H9 (cell line): ENCODE measurements at regions not wholly inside any gene's neighbourhood (a gene's known extent, or its start where the extent isn't known, plus 50 kb on each side); places are given as distances from the start of the nearest gene placed in this dataset.

Experiments
- DNase-seq: peaks from one replicate; pipeline ENCODE4 v3.0.0-alpha.2; 2017
- H2AFZ ChIP-seq: one replicate; pipeline ENCODE4 v1.6.1; 2013; ENCODE audit warnings: mild to moderate bottlenecking, low read length, control low read depth, moderate library complexity
- H2AK5ac ChIP-seq: 2 replicates; pipeline ENCODE4 v1.6.1; 2013; ENCODE audit warnings: low read length, control low read depth, mixed read lengths; ENCODE audit not compliant: insufficient read length
- H2BK120ac ChIP-seq: one replicate; pipeline ENCODE4 v1.6.1; 2013; ENCODE audit warnings: low read depth, mild to moderate bottlenecking, low read length, control low read depth, inconsistent platforms; ENCODE audit not compliant: poor library complexity, severe bottlenecking
- H2BK12ac ChIP-seq: 2 replicates; pipeline ENCODE4 v1.6.1; 2013; ENCODE audit warnings: low read length, control low read depth, mixed read lengths, low read depth; ENCODE audit not compliant: insufficient read length
- H2BK15ac ChIP-seq: 2 replicates; pipeline ENCODE4 v1.6.1; 2013; ENCODE audit warnings: low read depth, low read length, control low read depth
- H2BK20ac ChIP-seq: one replicate; pipeline ENCODE4 v1.6.1; 2013; ENCODE audit warnings: low read depth, mild to moderate bottlenecking, low read length, control low read depth, inconsistent platforms; ENCODE audit not compliant: poor library complexity, severe bottlenecking
- H2BK5ac ChIP-seq: 2 replicates; pipeline ENCODE4 v1.6.1; 2013; ENCODE audit warnings: low read length, control low read depth, mixed read lengths; ENCODE audit not compliant: insufficient read length
- H3K14ac ChIP-seq: 2 replicates; pipeline ENCODE4 v1.6.1; 2013; ENCODE audit warnings: low read length, control low read depth; ENCODE audit not compliant: insufficient read depth
- H3K18ac ChIP-seq: 2 replicates; pipeline ENCODE4 v1.6.1; 2013; ENCODE audit warnings: low read depth, mild to moderate bottlenecking, mixed read lengths, low read length, control low read depth; ENCODE audit not compliant: insufficient read length
- H3K23ac ChIP-seq: 2 replicates; pipeline ENCODE4 v1.6.1; 2013; ENCODE audit warnings: low read length, control low read depth, mixed read lengths, low read depth; ENCODE audit not compliant: insufficient read length
- H3K23me2 ChIP-seq: 2 replicates; pipeline ENCODE4 v1.6.1; 2013; ENCODE audit warnings: low read depth, mild to moderate bottlenecking, mixed read lengths, low read length, control low read depth; ENCODE audit not compliant: insufficient read length, poor library complexity, severe bottlenecking
- H3K27ac ChIP-seq: 2 replicates; pipeline ENCODE4 v1.5.1; 2013; ENCODE audit warnings: low read length, control low read depth, mixed read lengths, low read depth; ENCODE audit not compliant: insufficient read length
- H3K27me3 ChIP-seq: 2 replicates; pipeline ENCODE4 v1.6.1; 2013; ENCODE audit warnings: low read length, control low read depth, inconsistent platforms; ENCODE audit not compliant: insufficient read depth
- H3K4ac ChIP-seq: 2 replicates; pipeline ENCODE4 v1.6.1; 2013; ENCODE audit warnings: low read depth, mild to moderate bottlenecking, control low read depth, inconsistent platforms, low read length, moderate library complexity
- H3K4me1 ChIP-seq: 2 replicates; pipeline ENCODE4 v1.6.1; 2013; ENCODE audit warnings: low read length, control low read depth, inconsistent platforms; ENCODE audit not compliant: insufficient read depth
- H3K4me2 ChIP-seq: 2 replicates; pipeline ENCODE4 v1.6.1; 2013; ENCODE audit warnings: low read length, control low read depth, mixed read lengths; ENCODE audit not compliant: insufficient read length, insufficient read depth
- H3K56ac ChIP-seq: 2 replicates; pipeline ENCODE4 v1.6.1; 2013; ENCODE audit warnings: low read depth, mild to moderate bottlenecking, mixed read lengths, low read length, control low read depth; ENCODE audit not compliant: insufficient read length
- H3K79me1 ChIP-seq: 2 replicates; pipeline ENCODE4 v1.6.1; 2013; ENCODE audit warnings: low read depth, mild to moderate bottlenecking, moderate library complexity, low read length, control low read depth, inconsistent platforms; ENCODE audit not compliant: insufficient read depth, poor library complexity, severe bottlenecking
- H3K79me2 ChIP-seq: 2 replicates; pipeline ENCODE4 v1.6.1; 2013; ENCODE audit warnings: low read length, control low read depth, inconsistent platforms; ENCODE audit not compliant: insufficient read depth
- H3K9ac ChIP-seq: 2 replicates; pipeline ENCODE4 v1.6.1; 2013; ENCODE audit warnings: low read length, control low read depth, mixed read lengths; ENCODE audit not compliant: insufficient read length; ENCODE audit errors: extremely low read depth
- H3K9me3 ChIP-seq: one replicate; pipeline ENCODE4 v1.6.1; 2013; ENCODE audit warnings: low read depth, low read length, inconsistent platforms; ENCODE audit not compliant: control insufficient read depth
- H3T11ph ChIP-seq: one replicate; pipeline ENCODE4 v1.6.1; 2013; ENCODE audit warnings: mild to moderate bottlenecking, low read length, control low read depth, inconsistent platforms
- H4K20me1 ChIP-seq: one replicate; pipeline ENCODE4 v1.6.1; 2013; ENCODE audit not compliant: control insufficient read depth, insufficient read length, insufficient read depth
- H4K5ac ChIP-seq: 2 replicates; pipeline ENCODE4 v1.6.1; 2013; ENCODE audit warnings: low read depth, mild to moderate bottlenecking, mixed read lengths, low read length, control low read depth; ENCODE audit not compliant: insufficient read length
- H4K8ac ChIP-seq: replicated peaks from 2 replicates; pipeline ENCODE4 v1.6.1; 2013; ENCODE audit warnings: low read length, control low read depth, mixed read lengths, low read depth; ENCODE audit not compliant: insufficient read length
- H4K91ac ChIP-seq: 2 replicates; pipeline ENCODE4 v1.6.1; 2013; ENCODE audit warnings: low read depth, mild to moderate bottlenecking, moderate library complexity, mixed read lengths, low read length, control low read depth; ENCODE audit not compliant: insufficient read length
- H3K27ac Mint-ChIP-seq, 3 experiments: 2 replicates in 2 of 3; 3 replicates in 1 of 3; pipeline ENCODE4 v1.8.0; 2020 to 2021; ENCODE audit warnings: mixed read lengths in 3 of 3, mild to moderate bottlenecking in 1 of 3, moderate library complexity in 1 of 3
- H3K27me3 Mint-ChIP-seq: 2 replicates; pipeline ENCODE4 v1.8.0; 2021; ENCODE audit warnings: low read depth, mild to moderate bottlenecking, moderate library complexity, mixed read lengths
- H3K36me3 Mint-ChIP-seq, 3 experiments: 2 replicates in 2 of 3; 3 replicates in 1 of 3; pipeline ENCODE4 v1.8.0; 2020 to 2021; ENCODE audit warnings: low read depth in 3 of 3, mixed read lengths in 3 of 3; ENCODE audit not compliant: insufficient read depth in 1 of 3
- H3K4me1 Mint-ChIP-seq, 2 experiments: 2 replicates each; pipeline ENCODE4 v1.8.0; 2020; ENCODE audit warnings: mixed read lengths in 2 of 2
- H3K4me3 Mint-ChIP-seq, 2 experiments: 2 replicates in 1 of 2; 3 replicates in 1 of 2; pipeline ENCODE4 v1.8.0; 2020 to 2021; ENCODE audit warnings: mild to moderate bottlenecking in 2 of 2, mixed read lengths in 2 of 2, moderate library complexity in 1 of 2
- H3K9me3 Mint-ChIP-seq, 2 experiments: 2 replicates in 1 of 2; 3 replicates in 1 of 2; pipeline ENCODE4 v1.8.0; 2020; ENCODE audit warnings: mild to moderate bottlenecking in 2 of 2, mixed read lengths in 2 of 2, moderate library complexity in 1 of 2
- CTCF ChIP-seq: fragments of 200-600 bp; sonication (generic); conservative IDR thresholded peaks from 3 replicates; pipeline ENCODE4 v1.8.0; 2021; ENCODE audit warnings: antibody characterized with exemption, mild to moderate bottlenecking

DNA sequence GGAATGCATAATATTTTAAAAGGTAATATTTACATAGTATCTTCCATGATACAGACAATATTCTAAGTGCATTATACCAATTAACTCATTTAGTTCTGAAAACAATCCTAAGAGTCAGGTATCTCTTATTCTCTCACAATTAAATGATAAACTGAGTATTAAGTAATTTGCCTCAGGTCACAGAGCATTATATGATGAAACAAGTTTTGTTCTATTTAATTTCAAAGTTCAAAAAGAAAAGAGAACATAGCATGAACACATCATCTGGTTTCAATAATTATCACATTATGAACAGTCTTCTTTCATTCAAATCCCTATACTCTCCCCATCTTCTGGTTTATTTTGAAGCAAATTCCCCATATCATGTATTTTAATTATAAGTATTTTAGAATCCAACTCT is 927.5 kb downstream of the ADGRL2 start:
- H4K20me1 ChIP-seq = no peaks in the 10 kb centered on the region
- no peaks in the 10 kb centered on the region for H3K79me2 ChIP-seq
- H4K5ac ChIP-seq = no peak overlapping the region
- no peak overlapping the region for H3K14ac ChIP-seq
- H3K27ac ChIP-seq = no peak overlapping the region
- no peaks in the 10 kb centered on the region for H3K23me2 ChIP-seq
- H2AK5ac ChIP-seq = no peak overlapping the region
- no peak overlapping the region for H3T11ph ChIP-seq
- no peak overlapping the region for H2BK20ac ChIP-seq
- no peaks in the 10 kb centered on the region for H3K79me1 ChIP-seq
- H2BK15ac ChIP-seq = no peak overlapping the region
- no peak overlapping the region for H2BK12ac ChIP-seq
- Mint-ChIP-seq H3K4me3 (no peak overlapping the region), H3K9me3 (peaks cover 18 to 19% of the 10 kb centered on the region in 2 experiments), H3K27me3 (no peaks in the 10 kb centered on the region), H3K36me3 (peaks cover 8 to 22% (median 15%) of the 10 kb centered on the region in 3 experiments; a peak in 5 of 7 replicates), H3K4me1 (no peaks in the 10 kb centered on the region), H3K27ac (no peak overlapping the region)
- no peak overlapping the region for H3K56ac ChIP-seq
- H3K23ac ChIP-seq = no peak overlapping the region
- TF ChIP-seq CTCF = no peak
- no peak overlapping the region for H3K9ac ChIP-seq
- H3K18ac ChIP-seq = no peak overlapping the region
- DNase-seq = no peak
- H3K9me3 ChIP-seq = no peaks in the 10 kb centered on the region
- H2BK5ac ChIP-seq = no peak overlapping the region
- H3K4me1 ChIP-seq = no peaks in the 10 kb centered on the region
- no peak overlapping the region for H2AFZ ChIP-seq
- no peaks in the 10 kb centered on the region for H3K27me3 ChIP-seq
- H4K8ac ChIP-seq = no peak overlapping the region
- H3K4ac ChIP-seq = no peak overlapping the region
- no peak overlapping the region for H4K91ac ChIP-seq
- H3K4me2 ChIP-seq = no peak overlapping the region
- no peak overlapping the region for H2BK120ac ChIP-seq
